ENCODE measurements at regions not wholly inside any gene's neighbourhood (a gene's known extent, or its start where the extent isn't known, plus 50 kb on each side); places are given as distances from the start of the nearest gene placed in this dataset.

DNA sequence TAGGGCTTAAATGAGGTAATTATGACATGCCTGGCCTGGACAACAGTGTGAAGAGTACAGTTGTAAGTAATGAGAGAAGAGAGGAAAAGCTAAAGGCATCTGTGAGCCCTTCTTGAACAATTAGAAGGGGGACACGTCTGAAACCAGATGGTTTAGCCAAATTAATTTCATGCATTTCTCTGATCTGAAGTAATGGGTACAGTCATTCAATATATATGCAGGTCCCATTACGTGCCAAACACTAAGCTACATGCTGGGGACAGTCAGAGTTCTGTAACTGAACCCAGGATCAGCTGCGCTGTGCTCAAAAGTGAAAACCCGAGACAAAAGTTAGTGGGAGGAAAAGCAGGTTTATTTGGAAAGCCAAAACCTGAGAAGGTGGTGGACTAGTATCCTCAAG is 207.2 kb upstream of the TMTC1 start:
- POLR2A ChIA-PET (ENCODE audit: unreplicated experiment): no interaction called here
- in situ Hi-C loops (cut with MboI; ENCODE audit: low sequenced_read_pairs): no loop called here

More for the DNA sequence above, 207.2 kb upstream of the TMTC1 start:
- Histone ChIP-seq H3K56ac (ENCODE audit: extremely low read depth, insufficient read depth, low read length) (peak overlapping the region; percentile 32; the same call in 1 of the 2 replicates), H4K8ac (ENCODE audit: low read depth in 2 of 2, low read length in 2 of 2) (no peak overlapping the region), H4K5ac (ENCODE audit: low read depth, low read length) (no peak overlapping the region), H3K4me1 (ENCODE audit: control insufficient read depth, insufficient read depth, low read length) (no peaks in the 10 kb centered on the region), H2BK5ac (ENCODE audit: low read depth, low read length, poor library complexity, severe bottlenecking) (no peak overlapping the region), H3K9me1 (ENCODE audit: insufficient read depth, low read length) (no peaks in the 10 kb centered on the region), H2BK20ac (ENCODE audit: low read depth, low read length) (no peak overlapping the region), H2AK9ac (replicated peaks; ENCODE audit: low read depth, low read length, poor library complexity) (no peak overlapping the region), H3K9ac (ENCODE audit: low read depth, low read length) (no peak overlapping the region), H3K36me3 (ENCODE audit: control insufficient read depth, insufficient read depth, low read length) (no peaks in the 10 kb centered on the region), H3K27me3 (ENCODE audit: control insufficient read depth, insufficient read depth, low read length) (peaks cover 2% of the 10 kb centered on the region; the same call in 1 of the 2 replicates), H2BK15ac (ENCODE audit: low read depth, low read length) (no peak overlapping the region), H3K4me3 (ENCODE audit: insufficient read depth, low read depth, low read length) (no peak overlapping the region), H3K27ac (ENCODE audit: insufficient read depth, low read length) (no peak overlapping the region), H3K18ac (ENCODE audit: low read depth, low read length) (no peak overlapping the region), H2AFZ (replicated peaks; ENCODE audit: low read length, poor library complexity) (no peak overlapping the region), H3K14ac (replicated peaks; ENCODE audit: low read depth, low read length) (0 out of 2 replicates have a peak overlapping the region, but pooled peaks have one; percentile 36), H3K79me1 (ENCODE audit: low read depth in 1 of 2, low read length in 2 of 2) (no peaks in the 10 kb centered on the region), H3K4me2 (ENCODE audit: low read depth, low read length) (no peak overlapping the region), H4K91ac (ENCODE audit: insufficient read depth, low read depth, low read length) (no peak overlapping the region), H4K20me1 (ENCODE audit: insufficient read depth, low read length) (no peaks in the 10 kb centered on the region), H2BK120ac (ENCODE audit: low read depth, low read length) (0 out of 2 replicates have a peak overlapping the region, but pooled peaks have one; percentile 29), H2AK5ac (ENCODE audit: low read depth, low read length) (no peak overlapping the region), H3K9me3 (ENCODE audit: control insufficient read depth, insufficient read depth, low read length) (no peaks in the 10 kb centered on the region; the same call in 1 of the 2 replicates), H3K4ac (ENCODE audit: low read depth, low read length) (no peak overlapping the region), H3K23ac (ENCODE audit: low read depth, low read length) (no peak overlapping the region)
- BruUV-seq (replicated peaks): no TSS peak
- TF ChIP-seq, protein P1, sequence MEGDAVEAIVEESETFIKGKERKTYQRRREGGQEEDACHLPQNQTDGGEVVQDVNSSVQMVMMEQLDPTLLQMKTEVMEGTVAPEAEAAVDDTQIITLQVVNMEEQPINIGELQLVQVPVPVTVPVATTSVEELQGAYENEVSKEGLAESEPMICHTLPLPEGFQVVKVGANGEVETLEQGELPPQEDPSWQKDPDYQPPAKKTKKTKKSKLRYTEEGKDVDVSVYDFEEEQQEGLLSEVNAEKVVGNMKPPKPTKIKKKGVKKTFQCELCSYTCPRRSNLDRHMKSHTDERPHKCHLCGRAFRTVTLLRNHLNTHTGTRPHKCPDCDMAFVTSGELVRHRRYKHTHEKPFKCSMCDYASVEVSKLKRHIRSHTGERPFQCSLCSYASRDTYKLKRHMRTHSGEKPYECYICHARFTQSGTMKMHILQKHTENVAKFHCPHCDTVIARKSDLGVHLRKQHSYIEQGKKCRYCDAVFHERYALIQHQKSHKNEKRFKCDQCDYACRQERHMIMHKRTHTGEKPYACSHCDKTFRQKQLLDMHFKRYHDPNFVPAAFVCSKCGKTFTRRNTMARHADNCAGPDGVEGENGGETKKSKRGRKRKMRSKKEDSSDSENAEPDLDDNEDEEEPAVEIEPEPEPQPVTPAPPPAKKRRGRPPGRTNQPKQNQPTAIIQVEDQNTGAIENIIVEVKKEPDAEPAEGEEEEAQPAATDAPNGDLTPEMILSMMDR (conservative IDR thresholded peaks at IDR 0.05; ENCODE audit: low read depth, low read length): no peak
- no peak for TF ChIP-seq POLR2A (IDR thresholded peaks at IDR 0.05; ENCODE audit: low read depth, low read length)
- no peak for TF ChIP-seq SMC3 (IDR thresholded peaks at IDR 0.05; ENCODE audit: low read depth, low read length)
- no peak for TF ChIP-seq CHD1 (IDR thresholded peaks at IDR 0.05; ENCODE audit: low read depth, low read length)
- TF ChIP-seq RAD21 (IDR thresholded peaks at IDR 0.05; ENCODE audit: low read length): no peak
- no peak for TF ChIP-seq MAZ (IDR thresholded peaks at IDR 0.05; ENCODE audit: borderline replicate concordance, low read depth, low read length)
- no peak for TF ChIP-seq MAFK (IDR thresholded peaks at IDR 0.05; ENCODE audit: low read depth, low read length)
- TF ChIP-seq RFX5 (IDR thresholded peaks at IDR 0.05; ENCODE audit: low read depth, low read length): no peak
- TF ChIP-seq MXI1 (IDR thresholded peaks at IDR 0.05; ENCODE audit: borderline replicate concordance, low read depth, low read length): no peak
- no peak for TF ChIP-seq CEBPB (IDR thresholded peaks at IDR 0.05; ENCODE audit: low read depth, low read length)
- no peak for TF ChIP-seq ELK1 (IDR thresholded peaks at IDR 0.05; ENCODE audit: borderline replicate concordance, low read depth, low read length)
- TF ChIP-seq RCOR1 (IDR thresholded peaks at IDR 0.05; ENCODE audit: insufficient replicate concordance, low read length): no peak
- TF ChIP-seq, protein P2, sequence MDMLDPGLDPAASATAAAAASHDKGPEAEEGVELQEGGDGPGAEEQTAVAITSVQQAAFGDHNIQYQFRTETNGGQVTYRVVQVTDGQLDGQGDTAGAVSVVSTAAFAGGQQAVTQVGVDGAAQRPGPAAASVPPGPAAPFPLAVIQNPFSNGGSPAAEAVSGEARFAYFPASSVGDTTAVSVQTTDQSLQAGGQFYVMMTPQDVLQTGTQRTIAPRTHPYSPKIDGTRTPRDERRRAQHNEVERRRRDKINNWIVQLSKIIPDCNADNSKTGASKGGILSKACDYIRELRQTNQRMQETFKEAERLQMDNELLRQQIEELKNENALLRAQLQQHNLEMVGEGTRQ (IDR thresholded peaks at IDR 0.05; ENCODE audit: low read depth, low read length): no peak
- no peak for TF ChIP-seq BHLHE40 (IDR thresholded peaks at IDR 0.05; ENCODE audit: low read depth, low read length)
- no peak for TF ChIP-seq FOS (IDR thresholded peaks at IDR 0.05; ENCODE audit: low read depth, low read length)
- TF ChIP-seq NFE2L2 (IDR thresholded peaks at IDR 0.05; ENCODE audit: low read depth, low read length): no peak
- WGBS, 2 experiments (ENCODE audit: extremely low coverage in 2 of 2, insufficient read length in 1 of 2): no CpG with 5 or more reads among the region's 4 CpGs
- intact Hi-C loops (cut with micrococcal nuclease): no loop called here
- no peak for ATAC-seq (ENCODE audit: low read depth)
- CTCF ChIA-PET: no interaction called here
- peak; percentile 2 for DNase-seq
- dilution Hi-C loops (cut with HindIII; ENCODE audit: low sequenced_read_pairs, unreplicated experiment): no loop called here
